Left lobe of liver (tissue), 2 donors: ENCODE measurements at regions not wholly inside any gene's neighbourhood (a gene's known extent, or its start where the extent isn't known, plus 50 kb on each side); places are given as distances from the start of the nearest gene placed in this dataset.
"Not testable (repeated sequence)": the region's sequence is repeated elsewhere in the genome, so short reads cannot be mapped to it uniquely, and the experiment has no call there.

Source experiments
- ATAC-seq: fragments of 200-7000 bp; cut with Tn5 transposase; one replicate; pipeline ENCODE4 v1.9.1; 2020; ENCODE audit warnings: mild to moderate bottlenecking, moderate library complexity
- DNase-seq: peaks from one replicate; pipeline ENCODE4 v3.0.0-alpha.2; 2020; ENCODE audit warnings: low spot score
- donor health status: DM: no; HTN: no; CAD: no; lungs with moderate emphysema.
- donor health status: DM: no; HTN: yes; CAD: no.

DNA sequence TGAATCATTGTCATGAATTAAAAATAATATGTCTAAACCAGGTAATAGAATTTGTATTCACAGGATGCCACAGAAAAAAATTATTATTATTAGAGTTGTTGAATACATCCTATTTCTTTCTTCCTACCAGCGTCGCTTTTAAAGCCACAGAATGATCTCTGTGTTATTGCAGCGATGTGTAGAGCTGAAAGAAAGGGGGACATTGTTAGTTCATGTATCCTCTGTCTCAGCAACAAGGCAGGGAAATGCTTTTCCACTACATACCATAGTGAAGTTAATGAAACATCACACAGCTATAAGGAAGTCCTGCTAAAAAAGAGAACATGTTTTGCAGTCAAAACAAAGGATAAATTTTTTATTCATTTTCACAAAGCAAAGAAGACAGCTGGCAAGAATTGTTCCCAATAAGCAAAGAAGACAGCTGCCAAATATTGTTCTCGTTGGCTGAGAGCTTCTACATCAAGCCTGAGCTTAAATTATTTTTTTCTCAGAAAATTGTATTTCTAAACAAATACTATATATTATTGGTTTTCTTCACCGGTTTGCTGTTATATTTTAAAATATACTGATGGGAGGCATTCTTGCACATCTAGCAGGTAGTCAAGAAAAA lies 1234.4 kb downstream of the SUCLG1 start:
- ATAC-seq = no peak

DNA sequence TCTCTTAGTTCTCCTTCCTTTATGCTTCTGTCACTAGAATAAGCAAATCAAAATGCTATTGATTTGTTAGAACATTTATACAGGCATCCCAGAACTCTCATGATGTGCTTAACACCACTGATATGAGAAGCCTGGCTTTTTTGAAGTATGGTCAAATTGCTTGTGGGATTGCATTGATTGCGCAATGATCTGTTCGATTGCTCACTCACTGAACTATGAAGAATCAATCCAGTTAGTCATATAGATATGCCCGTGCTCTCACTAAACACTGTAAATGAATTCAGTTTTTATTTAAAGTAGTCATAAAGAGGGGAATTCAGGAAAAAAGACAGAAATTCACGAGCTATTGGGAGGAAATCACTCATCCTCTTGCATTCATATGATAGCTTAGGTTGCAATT lies 1237.8 kb downstream of the SUCLG1 start:
- DNase-seq (no peak), ATAC-seq (no peak)

More for the DNA sequence above, 1234.4 kb downstream of the SUCLG1 start:
- DNase-seq = no peak

DNA sequence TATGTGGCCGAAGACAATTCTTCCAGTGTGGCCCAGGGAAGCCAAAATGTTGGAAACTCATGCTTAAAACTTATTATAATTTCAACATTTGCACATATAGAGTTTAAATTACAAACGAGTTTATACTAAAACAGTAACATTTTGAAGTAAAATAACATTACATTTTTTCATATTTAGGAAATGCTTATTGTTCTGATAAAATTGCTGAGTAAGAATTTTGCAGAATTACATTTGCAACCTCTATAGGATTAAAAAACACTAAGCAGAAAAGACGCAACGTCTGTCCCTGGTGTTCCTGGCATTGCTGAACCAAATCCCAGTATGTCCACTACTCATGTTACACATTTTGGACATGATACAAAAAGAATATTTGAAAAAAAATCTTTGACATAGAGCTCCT lies 1241.2 kb downstream of the SUCLG1 start:
- no peak for DNase-seq
- no peak for ATAC-seq

DNA sequence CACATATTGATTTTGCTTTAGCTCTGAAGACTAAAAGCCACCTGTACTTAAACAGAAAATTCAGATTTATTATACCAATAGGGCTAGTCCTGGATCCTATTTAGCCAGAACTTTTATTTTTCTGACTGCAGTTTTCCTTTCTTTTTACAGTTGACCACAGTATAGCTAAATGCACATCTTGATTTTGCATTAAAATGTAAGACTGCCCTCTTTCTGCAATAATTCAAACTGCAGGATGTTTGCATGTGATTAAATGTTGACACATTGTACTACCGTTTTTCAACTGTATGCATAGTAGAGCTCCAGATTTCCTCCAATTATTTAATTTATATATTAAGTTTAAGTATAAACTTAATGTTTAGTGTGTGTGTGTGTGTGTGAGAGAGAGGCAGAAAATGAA lies 1262.9 kb downstream of the SUCLG1 start:
- DNase-seq (no peak), ATAC-seq (peak; percentile 96)

DNA sequence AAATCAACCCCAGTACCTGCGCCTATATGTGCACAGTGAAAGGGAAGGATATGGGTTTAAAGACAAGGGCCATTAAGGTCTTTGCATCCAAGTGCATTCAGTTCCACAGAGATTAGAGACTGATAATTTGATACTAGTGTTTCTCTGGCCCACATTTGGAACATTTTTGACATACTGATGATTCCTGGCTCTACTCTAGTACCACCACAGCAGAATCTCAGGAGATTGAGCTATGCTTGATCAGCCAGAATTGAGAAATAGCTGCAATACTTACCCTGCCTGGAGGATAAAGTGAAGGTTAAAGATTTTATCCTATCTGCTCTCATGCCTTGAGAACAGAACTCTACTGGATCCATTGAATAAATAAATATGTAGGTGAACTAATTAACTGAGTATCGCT lies 1267.8 kb downstream of the SUCLG1 start:
- DNase-seq = no peak
- no peak for ATAC-seq

DNA sequence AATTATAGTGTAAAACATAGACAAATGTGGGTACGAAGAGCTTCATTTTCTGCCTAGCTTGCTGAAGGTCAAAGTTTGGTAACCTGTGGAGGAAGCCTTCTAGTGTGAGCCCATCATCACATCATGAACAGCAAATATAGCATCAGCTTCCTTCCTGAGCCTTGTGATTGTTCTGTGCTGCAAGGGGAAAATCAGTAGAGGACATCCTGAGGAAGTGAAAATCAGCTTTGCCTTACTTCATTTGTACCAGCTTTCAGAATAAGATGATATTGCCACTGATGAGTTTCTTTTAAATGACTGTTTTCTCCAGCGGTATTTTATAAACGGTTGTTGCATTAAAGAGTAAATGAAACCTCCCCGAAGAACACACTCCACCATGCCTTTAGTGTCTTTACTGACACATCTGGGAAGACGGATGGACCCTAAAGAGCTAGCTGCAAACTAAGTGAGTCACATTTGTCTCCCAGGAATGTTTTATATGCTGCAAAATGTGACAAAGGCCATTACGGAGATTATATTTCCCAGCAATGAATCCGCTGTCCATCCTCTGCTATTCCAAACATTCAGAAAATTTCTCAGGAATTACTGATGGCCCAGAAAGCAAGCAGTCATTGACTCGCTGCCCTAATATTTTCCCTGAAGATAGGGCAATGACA lies 1272.8 kb downstream of the SUCLG1 start:
- peak; percentile 57 for ATAC-seq
- no peak for DNase-seq

DNA sequence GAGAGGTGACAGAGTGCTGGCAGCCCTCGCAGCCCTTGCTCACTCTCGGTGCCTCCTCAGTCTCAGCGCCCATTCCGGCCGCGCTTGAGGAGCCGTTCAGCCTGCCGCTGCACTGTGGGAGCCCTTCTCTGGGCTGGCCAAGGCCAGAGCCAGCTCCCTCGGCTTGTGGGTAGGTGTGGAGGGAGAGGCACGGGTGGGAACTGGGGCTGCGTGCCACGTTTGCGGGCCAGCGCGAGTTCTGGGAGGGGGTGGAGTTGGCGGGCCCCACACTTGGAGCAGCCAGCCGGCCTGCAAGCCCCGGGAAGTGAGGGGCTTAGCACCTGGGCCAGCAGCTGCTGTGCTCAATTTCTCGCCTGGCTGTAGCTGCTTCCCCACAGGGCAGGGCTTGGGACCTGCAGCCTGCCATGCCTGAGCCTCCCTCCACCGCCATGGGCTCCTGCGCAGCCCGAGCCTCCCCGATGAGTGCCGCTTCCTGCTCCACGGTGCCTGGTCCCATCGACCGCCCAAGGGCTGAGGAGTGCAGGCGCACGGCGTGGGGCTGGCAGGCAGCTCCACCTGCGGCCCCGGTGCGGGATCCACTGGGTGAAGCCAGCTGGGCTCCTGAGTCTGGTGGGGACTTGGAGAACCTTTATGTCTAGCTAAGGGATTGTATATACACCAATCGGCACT lies 1278.1 kb downstream of the SUCLG1 start:
- not testable (repeated sequence) for DNase-seq, ATAC-seq

DNA sequence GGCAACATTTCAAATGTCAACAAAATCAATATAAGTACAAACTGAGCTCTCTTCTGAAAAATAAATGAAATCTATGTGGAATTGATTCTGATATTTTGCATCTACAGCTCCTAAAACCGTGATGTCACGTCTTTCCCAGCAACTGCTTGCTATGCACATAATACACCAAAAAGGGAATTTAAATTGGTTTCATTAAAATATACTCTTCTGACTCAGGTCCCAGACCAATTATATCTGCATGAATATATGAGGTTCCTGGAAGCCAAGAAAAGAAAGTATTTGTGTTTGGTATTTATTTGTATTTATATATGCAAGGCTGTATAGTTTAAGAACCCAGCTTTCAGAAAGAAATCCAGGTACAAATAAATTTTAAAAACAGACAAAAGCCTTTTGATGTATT lies 1282.5 kb downstream of the SUCLG1 start:
- no peak for ATAC-seq

DNA sequence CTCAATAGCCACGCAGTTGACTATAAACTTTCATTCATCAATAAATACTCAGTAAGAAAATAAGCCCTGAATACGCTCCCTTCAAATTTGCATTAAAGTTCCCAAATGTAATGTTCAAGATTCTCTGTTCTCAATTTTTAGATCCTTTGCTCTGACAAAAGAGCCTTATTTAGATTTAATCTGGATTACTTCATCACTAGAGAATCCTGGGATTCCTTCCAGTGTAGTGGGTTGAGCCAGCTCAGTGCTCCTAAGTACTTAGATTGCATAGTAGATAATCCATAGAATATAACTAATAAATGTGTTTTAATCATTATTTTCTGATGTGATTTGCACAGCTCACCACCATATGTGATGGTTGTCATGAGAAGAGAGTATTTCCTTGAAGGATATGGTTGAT lies 1286.2 kb downstream of the SUCLG1 start:
- DNase-seq (no peak), ATAC-seq (no peak)

More for the DNA sequence above, 1282.5 kb downstream of the SUCLG1 start:
- DNase-seq = no peak

DNA sequence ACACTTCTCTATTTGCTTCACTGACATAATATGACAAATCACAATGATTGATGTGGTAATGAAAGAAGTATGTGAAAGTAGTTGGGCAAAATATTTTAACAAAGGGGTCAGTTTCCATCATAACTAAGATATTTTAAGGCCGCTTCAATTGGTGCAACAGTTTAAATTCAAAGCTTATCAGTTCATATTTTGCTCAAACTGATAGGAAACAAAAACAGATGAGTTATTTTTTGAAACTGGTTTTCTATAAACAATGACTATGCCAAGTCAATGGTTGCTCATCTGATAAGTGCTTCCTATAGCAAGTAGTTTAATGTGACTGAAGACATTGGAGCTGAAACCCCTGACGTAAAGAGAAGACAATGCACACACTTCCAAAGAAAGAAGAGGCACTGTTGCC lies 1290.7 kb downstream of the SUCLG1 start:
- DNase-seq = no peak
- no peak for ATAC-seq

DNA sequence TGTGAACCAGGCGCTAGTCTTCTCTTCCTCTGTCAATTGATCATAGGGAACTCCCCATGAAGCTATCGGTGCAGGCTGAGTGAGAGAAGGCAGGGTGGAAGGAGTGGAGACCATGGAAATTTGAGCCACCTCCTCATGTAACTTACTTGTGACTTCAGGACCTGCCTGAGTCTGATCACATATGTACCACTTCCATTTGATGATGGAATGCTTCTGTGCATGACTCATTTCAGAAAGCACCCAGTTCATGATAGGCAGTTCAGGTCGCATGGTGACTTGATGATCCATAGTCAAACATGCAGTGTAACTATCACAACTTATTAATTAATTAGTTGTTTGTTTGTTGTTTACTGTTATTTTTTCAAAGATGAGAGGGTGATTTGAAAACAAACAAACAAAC lies 1296.7 kb downstream of the SUCLG1 start:
- DNase-seq = no peak
- no peak for ATAC-seq

DNA sequence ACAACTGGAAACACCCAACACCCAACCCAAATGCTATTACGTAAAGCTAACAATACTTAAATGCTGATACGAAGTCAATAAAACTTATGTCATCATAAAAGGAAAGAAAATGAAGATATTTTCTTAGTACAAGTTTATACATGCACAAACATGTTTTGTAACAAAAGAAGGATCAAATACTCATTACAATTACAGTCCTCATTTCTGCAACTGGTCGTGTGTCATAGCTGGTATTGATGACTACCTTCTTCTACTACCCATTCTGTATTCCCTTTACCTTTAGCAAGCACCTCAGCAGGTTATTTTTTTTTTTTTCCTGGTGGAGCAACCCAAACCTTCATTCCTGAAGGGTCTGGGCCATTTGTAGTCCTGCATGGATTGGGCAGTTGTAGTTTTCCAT lies 1298.5 kb downstream of the SUCLG1 start:
- DNase-seq = no peak
- no peak for ATAC-seq

DNA sequence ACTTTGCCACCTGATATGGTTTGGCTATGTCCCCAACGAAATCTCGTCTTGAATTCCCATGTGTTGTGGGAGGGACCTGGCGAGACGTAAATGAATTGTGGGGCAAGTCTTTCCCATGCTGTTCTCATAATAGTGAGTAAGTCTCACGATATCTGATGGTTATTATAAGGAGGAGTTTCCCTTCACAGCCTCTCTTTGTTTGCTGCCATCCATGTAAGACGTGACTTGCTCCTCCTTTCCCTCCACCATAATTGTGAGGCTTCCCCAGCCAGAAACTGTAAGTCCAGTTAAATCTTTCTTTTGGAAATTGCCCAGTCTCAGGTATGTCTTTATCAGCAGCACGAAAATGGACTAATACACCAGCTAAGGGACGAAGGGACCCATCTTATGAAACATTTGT lies 1303.3 kb downstream of the SUCLG1 start:
- DNase-seq (no peak), ATAC-seq (no peak)

DNA sequence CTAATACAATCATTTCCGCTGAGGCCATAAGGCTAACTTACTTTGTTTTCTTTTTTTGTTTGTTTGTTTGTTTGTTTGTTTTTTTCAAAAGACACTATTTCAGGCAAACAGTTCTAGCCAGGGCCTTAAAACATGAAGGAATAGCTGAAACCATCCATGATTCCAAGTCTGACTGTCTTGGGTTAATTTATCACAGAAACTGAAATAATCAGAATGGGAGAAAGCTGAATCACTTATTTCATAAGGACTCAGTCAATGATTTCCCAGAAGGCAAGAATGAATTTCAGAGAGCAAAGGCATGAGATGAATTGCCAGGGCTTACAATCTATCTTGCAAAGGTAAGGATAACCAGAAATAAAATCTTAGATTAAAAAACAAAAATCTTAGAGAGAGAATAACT lies 1315.1 kb downstream of the SUCLG1 start:
- DNase-seq = no peak

DNA sequence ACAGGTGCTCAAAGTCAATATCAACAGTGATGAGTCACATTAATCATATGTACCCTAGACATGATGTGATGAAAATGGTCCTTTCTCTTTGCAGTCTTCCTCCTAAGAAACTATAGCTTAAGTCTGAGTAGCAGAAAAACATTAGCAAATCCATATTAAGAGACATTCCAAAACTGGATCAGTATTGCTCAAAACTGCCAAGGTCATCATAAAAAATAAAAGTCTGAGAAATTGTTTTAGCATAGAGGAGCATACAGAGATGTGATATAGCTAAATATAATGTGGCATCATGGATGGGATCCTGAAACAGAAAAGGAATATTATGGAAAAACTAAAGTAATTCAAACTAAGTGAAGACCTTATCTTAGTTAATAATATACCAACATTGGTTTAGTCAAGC lies 1316.1 kb downstream of the SUCLG1 start:
- DNase-seq (no peak), ATAC-seq (no peak)

More for the DNA sequence above, 1315.1 kb downstream of the SUCLG1 start:
- ATAC-seq = no peak

DNA sequence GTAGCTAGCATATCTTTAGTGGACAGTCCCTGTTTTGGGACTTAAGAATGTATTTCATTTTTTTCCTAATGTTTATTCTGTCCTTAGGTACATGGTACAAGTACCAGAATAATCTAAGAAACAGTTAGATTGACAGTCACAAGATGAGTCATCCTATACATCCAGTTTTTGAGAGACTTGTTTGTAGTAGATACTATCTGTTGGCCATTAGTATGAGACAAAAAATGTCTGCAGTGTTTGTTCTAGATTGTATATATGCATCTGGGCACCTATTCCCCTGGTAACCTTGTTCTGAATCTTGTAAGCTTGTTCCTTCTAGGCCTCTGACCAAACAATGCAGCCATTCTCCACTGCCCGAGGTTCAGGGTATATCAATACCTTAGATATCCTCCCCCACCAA lies 1343.5 kb downstream of the SUCLG1 start:
- ATAC-seq (no peak), DNase-seq (no peak)

DNA sequence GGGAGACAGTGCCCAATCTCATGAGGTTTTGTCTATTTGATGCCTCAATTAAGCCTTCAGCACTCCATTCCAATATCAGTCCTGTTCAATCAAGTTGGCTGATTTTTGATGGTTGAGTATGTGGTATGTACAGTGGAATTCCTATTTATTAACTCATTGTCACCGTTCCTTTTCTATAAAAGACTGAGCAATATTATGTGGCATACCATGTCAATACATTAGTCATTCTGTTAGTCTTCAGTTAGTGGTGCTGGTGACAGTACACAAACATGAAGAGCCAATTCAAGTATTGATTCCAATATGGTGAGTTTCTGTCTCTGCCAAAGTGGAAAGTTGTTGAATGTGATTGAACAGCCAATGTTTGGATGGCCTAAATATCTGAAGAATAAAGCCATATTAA lies 1343.9 kb downstream of the SUCLG1 start:
- ATAC-seq = no peak
- DNase-seq = no peak

DNA sequence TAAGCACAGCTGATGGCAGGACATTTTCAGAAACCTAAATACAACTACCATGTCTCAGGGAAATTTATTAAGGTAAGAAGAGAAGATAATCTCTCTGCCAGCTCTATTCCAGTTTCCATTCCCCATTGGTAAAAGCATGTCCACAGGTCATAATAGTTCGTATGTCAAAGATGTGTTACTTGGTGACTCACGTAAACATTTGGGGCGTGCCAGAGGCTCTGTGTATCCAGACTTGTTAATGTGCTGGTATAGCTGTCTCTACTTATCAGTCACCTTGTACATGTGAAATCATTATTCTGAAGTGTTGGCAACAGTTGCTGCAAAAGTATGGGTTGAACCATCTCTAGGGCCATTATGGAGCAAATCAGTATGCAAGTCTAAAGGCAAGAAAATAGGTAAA lies 1345.1 kb downstream of the SUCLG1 start:
- DNase-seq (no peak), ATAC-seq (no peak)

DNA sequence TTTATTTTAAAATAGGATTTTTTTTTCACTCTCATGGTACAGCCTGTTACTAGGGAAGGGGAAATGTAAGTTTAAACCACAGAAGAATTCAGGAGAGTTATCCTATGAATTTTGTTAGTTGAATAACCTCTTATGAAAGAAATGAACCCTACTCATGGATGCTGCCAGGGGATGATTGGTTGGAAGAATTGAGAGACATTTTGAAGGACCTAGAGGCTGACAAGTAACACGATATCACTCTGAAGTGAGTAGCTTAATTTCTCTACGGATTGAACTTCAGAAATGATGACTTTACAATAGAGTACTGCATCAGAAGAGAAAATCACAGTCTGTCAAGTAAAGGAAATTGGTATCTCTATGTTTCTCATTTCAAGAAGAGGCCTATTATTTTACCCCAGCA lies 1346.2 kb downstream of the SUCLG1 start:
- no peak for ATAC-seq
- no peak for DNase-seq

DNA sequence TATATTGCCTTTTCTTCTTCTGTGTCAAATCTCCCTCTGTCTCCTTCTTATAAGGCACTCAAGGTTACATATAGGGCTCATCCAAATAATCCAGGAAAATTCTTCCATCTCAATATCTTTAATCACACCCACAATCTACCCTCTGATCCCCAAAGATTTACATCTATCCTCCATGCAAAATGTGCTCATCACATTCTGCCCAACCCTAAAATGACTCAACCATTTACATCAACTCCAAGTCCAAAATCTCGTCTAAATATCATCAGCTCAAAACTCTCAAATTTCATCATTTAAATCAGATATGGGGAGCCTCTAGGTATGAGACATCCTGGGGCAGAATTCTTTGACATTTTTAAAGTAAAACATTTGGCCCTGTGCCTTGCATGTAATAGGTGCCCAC lies 1349.8 kb downstream of the SUCLG1 start:
- no peak for DNase-seq

DNA sequence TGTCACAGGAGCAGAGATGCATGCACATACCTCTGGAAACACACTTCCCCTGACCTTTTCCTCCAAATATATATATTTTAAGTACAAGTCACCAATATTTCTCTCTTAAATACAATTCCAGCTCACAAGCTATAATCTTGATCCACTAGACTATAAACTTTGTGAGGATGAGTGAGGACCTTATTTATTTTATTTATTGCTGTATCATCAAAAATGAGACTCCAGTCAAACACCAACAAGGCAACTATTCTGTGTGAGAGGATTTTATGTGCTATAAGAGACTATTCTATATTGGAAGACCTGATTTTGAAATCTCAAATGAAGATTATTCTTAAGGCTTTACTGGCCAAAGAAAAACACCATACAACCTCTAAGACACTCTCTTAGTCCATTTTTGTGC lies 1352.2 kb downstream of the SUCLG1 start:
- no peak for DNase-seq
- no peak for ATAC-seq

More for the DNA sequence above, 1349.8 kb downstream of the SUCLG1 start:
- ATAC-seq = no peak

DNA sequence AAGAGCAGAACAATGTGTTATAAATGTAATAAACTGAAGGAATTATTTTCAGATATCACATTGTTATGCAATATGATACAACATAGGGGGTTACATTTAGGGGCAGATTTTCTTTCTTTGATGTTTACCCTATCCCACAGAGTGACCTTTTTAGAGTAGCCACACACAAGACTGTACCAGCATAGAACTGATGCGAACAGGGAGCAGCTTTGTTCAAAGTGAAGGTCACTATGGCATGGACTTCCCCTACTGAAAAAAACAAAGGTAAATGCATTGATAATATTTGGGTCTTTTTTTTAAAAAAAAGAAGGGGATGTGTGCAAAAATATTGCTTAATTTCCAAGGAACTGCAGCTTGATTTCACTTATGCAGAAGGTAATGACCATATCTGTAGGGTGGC lies 1354.9 kb downstream of the SUCLG1 start:
- ATAC-seq (no peak), DNase-seq (no peak)
